Suprapubic skin (tissue), 4 donors: ENCODE measurements at regions not wholly inside any gene's neighbourhood (a gene's known extent, or its start where the extent isn't known, plus 50 kb on each side); places are given as distances from the start of the nearest gene placed in this dataset.

Experiments
- CTCF ChIP-seq, 2 donors: fragments of 200-600 bp in 1 of 2; fragments of 450-650 bp in 1 of 2; sonication (generic) in 1 of 2; IDR thresholded peaks; one replicate each; pipeline ENCODE4 v1.5.1; 2016 to 2019; ENCODE audit warnings: antibody characterized with exemption in 2 of 2, mild to moderate bottlenecking in 1 of 2, moderate library complexity in 1 of 2
- EP300 ChIP-seq: sonication (generic); formaldehyde crosslinking; IDR thresholded peaks from one replicate; pipeline ENCODE4 v1.6.1; 2017; ENCODE audit warnings: antibody characterized with exemption
- POLR2A ChIP-seq, 2 donors: fragments of 450-650 bp; IDR thresholded peaks; one replicate each; pipeline ENCODE4 v1.6.1; 2017; ENCODE audit warnings: antibody characterized with exemption in 2 of 2, mild to moderate bottlenecking in 2 of 2, moderate library complexity in 2 of 2
- POLR2AphosphoS5 ChIP-seq, 3 donors: sonication (generic); formaldehyde crosslinking; IDR thresholded peaks; one replicate each; pipeline ENCODE4 v1.6.1; 2017; ENCODE audit warnings: antibody characterized with exemption in 3 of 3

- TF ChIP-seq CTCF (IDR thresholded peaks at IDR 0.05) (no peak), EP300 (no peak), POLR2AphosphoS5 (IDR thresholded peaks at IDR 0.05) (no peak), POLR2A (IDR thresholded peaks at IDR 0.05) (no peak)
Measured at GRCh38 chr6:113765909-113766308, 91.2 kb upstream of the MARCKS start.
